DOHH2 (cell line): ENCODE measurements at regions not wholly inside any gene's neighbourhood (a gene's known extent, or its start where the extent isn't known, plus 50 kb on each side); places are given as distances from the start of the nearest gene placed in this dataset.

Source experiments
- EZH2phosphoT487 ChIP-seq: fragments of 200-600 bp; sonication (generic); IDR thresholded peaks from 2 replicates; pipeline ENCODE4 v1.6.1; 2017; ENCODE audit warnings: borderline replicate concordance, mild to moderate bottlenecking, antibody characterized with exemption, low read length, moderate library complexity, mixed read lengths
- TF ChIP-seq, protein P1 (sequence below): fragments of 200-600 bp; sonication (generic); IDR thresholded peaks from one replicate; pipeline ENCODE4 v1.5.1; 2014; ENCODE audit warnings: antibody characterized with exemption, mild to moderate bottlenecking, low read depth, low read length; ENCODE audit not compliant: poor library complexity, severe bottlenecking

DNA sequence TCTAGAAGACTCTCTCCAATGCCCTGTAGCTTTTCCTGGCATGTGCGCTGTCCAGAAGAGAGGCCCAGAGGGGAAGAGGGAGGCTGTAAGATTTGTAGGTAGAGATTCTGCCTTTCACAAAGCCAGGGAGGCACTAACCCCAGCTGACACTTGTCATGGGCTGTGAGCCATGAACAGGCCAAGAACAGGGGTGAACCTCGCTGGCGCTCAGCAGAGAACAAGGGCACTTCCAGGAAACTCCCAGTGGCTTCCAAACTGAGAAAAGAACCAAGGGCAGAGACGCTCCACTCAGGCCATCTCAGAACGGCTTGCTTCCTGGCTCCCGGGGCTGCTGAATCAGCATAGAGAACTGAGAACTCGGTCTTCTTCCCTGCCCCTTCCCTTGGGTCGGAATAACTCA lies 257.8 kb upstream of the ZNF32 start:
- TF ChIP-seq, protein P1, sequence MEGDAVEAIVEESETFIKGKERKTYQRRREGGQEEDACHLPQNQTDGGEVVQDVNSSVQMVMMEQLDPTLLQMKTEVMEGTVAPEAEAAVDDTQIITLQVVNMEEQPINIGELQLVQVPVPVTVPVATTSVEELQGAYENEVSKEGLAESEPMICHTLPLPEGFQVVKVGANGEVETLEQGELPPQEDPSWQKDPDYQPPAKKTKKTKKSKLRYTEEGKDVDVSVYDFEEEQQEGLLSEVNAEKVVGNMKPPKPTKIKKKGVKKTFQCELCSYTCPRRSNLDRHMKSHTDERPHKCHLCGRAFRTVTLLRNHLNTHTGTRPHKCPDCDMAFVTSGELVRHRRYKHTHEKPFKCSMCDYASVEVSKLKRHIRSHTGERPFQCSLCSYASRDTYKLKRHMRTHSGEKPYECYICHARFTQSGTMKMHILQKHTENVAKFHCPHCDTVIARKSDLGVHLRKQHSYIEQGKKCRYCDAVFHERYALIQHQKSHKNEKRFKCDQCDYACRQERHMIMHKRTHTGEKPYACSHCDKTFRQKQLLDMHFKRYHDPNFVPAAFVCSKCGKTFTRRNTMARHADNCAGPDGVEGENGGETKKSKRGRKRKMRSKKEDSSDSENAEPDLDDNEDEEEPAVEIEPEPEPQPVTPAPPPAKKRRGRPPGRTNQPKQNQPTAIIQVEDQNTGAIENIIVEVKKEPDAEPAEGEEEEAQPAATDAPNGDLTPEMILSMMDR: no peak
- TF ChIP-seq EZH2phosphoT487: no peak
